ENCODE measurements at regions not wholly inside any gene's neighbourhood (a gene's known extent, or its start where the extent isn't known, plus 50 kb on each side); places are given as distances from the start of the nearest gene placed in this dataset.

GRCh38 chr2:236641051-236641726 lies 71.6 kb downstream of the ACKR3 start:
- H3K4me1 ChIP-seq: no peaks in the 10 kb centered on the region
- H3K4me3 ChIP-seq: no peak overlapping the region
- H3K9me3 ChIP-seq: peaks cover 0 to 15% of the 10 kb centered on the region in 2 donors
- no peak for DNase-seq
- intact Hi-C loops (cut with DNase I): no loop called here
- no peak for TF ChIP-seq CTCF (IDR thresholded peaks at IDR 0.05)
- no peaks in the 10 kb centered on the region for H3K36me3 ChIP-seq
- H3K27ac ChIP-seq: no peak overlapping the region
- ATAC-seq: no peak
- H3K27me3 ChIP-seq: no peaks in the 10 kb centered on the region

GRCh38 chr2:236642125-236642524 lies 72.5 kb downstream of the ACKR3 start:
- Histone ChIP-seq H3K9me3 (peaks cover 0 to 15% of the 10 kb centered on the region in 2 donors), H3K27me3 (no peaks in the 10 kb centered on the region), H3K4me1 (no peaks in the 10 kb centered on the region), H3K36me3 (no peaks in the 10 kb centered on the region), H3K4me3 (no peak overlapping the region), H3K27ac (peak overlapping the region in 1 of 2 donors; percentile 14)
- ATAC-seq (no peak), DNase-seq (no peak)
- no peak for TF ChIP-seq CTCF (IDR thresholded peaks at IDR 0.05)
- intact Hi-C loops (cut with DNase I): no loop called here

- ATAC-seq (peak; percentile 89), DNase-seq (peak in 2 of 4 donors; percentile 24 to 83)
- Histone ChIP-seq H3K36me3 (no peaks in the 10 kb centered on the region), H3K27ac (peak overlapping the region; percentile 45 to 60), H3K9me3 (peaks cover 0 to 15% of the 10 kb centered on the region in 2 donors), H3K4me3 (no peak overlapping the region), H3K4me1 (no peaks in the 10 kb centered on the region), H3K27me3 (no peaks in the 10 kb centered on the region)
- intact Hi-C loops (cut with DNase I): no loop called here
- no peak for TF ChIP-seq CTCF (IDR thresholded peaks at IDR 0.05)
These were observed 73.1 kb downstream of the ACKR3 start for GRCh38 chr2:236642584-236643291.

GRCh38 chr2:236643480-236643879 lies 73.9 kb downstream of the ACKR3 start:
- no peak for ATAC-seq
- no peaks in the 10 kb centered on the region for H3K4me1 ChIP-seq
- intact Hi-C loops (cut with DNase I): no loop called here

More at GRCh38 chr2:236643480-236643879, 73.9 kb downstream of the ACKR3 start:
- H3K9me3 ChIP-seq: peaks cover 0 to 15% of the 10 kb centered on the region in 2 donors
- no peak for TF ChIP-seq CTCF (IDR thresholded peaks at IDR 0.05)
- H3K4me3 ChIP-seq: no peak overlapping the region
- H3K27ac ChIP-seq: no peak overlapping the region
- no peak for DNase-seq
- H3K36me3 ChIP-seq: no peaks in the 10 kb centered on the region
- no peaks in the 10 kb centered on the region for H3K27me3 ChIP-seq

Data from left lung (tissue), 4 donors.